Thyroid gland (tissue), 4 donors: ENCODE measurements at regions not wholly inside any gene's neighbourhood (a gene's known extent, or its start where the extent isn't known, plus 50 kb on each side); places are given as distances from the start of the nearest gene placed in this dataset.

Experiments
- DNase-seq, 2 donors: peaks; one replicate each; pipeline ENCODE4 v3.0.0-alpha.2; 2019
- H3K27ac ChIP-seq, 3 donors: fragments of 200-600 bp; sonication (generic); 1 replicate in 2 of 3; 2 replicates in 1 of 3; pipeline ENCODE4 v1.5.1; 2016 to 2019; ENCODE audit warnings: mild to moderate bottlenecking in 1 of 3, moderate library complexity in 1 of 3
- H3K27me3 ChIP-seq: fragments of 200-600 bp; sonication (generic); one replicate; pipeline ENCODE4 v1.5.1; 2019
- H3K36me3 ChIP-seq, 2 donors: fragments of 200-600 bp; sonication (generic); one replicate each; pipeline ENCODE4 v1.5.1; 2016 to 2019
- H3K4me1 ChIP-seq, 2 donors: fragments of 200-600 bp; sonication (generic); one replicate each; pipeline ENCODE4 v1.5.1; 2017 to 2019
- H3K4me3 ChIP-seq, 3 donors: fragments of 200-600 bp; sonication (generic); replicated peaks in 1 of 3; 1 replicate in 2 of 3; 2 replicates in 1 of 3; pipeline ENCODE4 v1.5.1; 2016; ENCODE audit warnings: mild to moderate bottlenecking in 1 of 3
- H3K9me3 ChIP-seq: fragments of 200-600 bp; sonication (generic); one replicate; pipeline ENCODE4 v1.5.1; 2017
- POLR2A ChIP-seq, 2 donors: fragments of 450-650 bp; IDR thresholded peaks; one replicate each; pipeline ENCODE4 v1.6.1; 2017; ENCODE audit warnings: antibody characterized with exemption in 2 of 2, mild to moderate bottlenecking in 2 of 2, moderate library complexity in 1 of 2
- WGBS, 2 donors: methylation state at CpG; one replicate each; pipeline ENCODE4 v1.1.5; 2017; 5-methylcytosine and 5-hydroxymethylcytosine counted together
- intact Hi-C: fragments of 100-400 bp; cut with DNase I; formaldehyde crosslinking; loops from one replicate; pipeline ENCODE4 v1.15.1; 2023
- TF ChIP-seq, protein P1 (sequence below), 6 experiments: fragments of 200-600 bp in 3 of 6; fragments of 450-650 bp in 3 of 6; sonication (generic) in 3 of 6; IDR thresholded peaks; one replicate each; pipeline ENCODE4 v1.5.1; 2016 to 2019; ENCODE audit warnings: antibody characterized with exemption in 6 of 6, mild to moderate bottlenecking in 2 of 6, inconsistent platforms in 1 of 6, moderate library complexity in 1 of 6

DNA sequence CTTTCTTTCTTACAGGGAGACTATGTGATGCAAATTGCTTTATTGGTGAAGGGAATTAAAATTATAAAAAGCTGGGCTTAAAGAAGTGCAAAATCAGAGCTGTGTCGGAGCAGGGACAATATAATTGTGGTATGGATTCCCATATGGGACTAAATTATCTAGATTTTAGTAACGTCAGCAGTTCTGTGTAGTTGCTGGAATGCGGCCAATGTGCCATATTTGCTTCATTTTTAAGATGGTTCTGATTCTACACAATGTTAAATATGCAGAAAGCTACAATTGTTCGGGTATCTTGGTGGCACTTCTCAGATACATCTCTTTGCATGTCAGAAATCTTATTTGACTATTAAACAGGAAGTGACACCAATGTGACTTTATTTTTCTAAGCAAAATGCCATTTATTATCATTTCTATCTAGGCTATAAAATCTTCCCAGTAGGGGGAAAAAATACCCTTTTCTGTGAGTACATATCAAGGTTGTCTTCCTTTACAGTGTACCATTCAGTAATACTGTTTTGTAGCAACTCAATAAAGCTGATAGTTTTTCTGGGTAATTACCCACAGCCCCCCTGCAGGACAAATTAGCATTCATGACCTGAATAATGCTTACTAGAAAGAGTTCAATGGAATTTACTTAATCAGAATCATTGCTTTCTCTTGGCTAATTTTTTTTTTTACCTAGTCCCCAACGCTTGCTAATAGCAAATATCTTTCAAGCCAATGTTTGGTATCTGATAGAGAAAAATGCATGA, 288.3 kb upstream of the ADGRL2 start:
- WGBS, 2 donors: 85 to 91% methylated on average over 5 of the region's 5 CpGs
- intact Hi-C loops: no loop called here
- DNase-seq: no peak
- Histone ChIP-seq H3K36me3 (no peaks in the 10 kb centered on the region), H3K27me3 (no peaks in the 10 kb centered on the region), H3K9me3 (no peaks in the 10 kb centered on the region), H3K4me3 (no peak overlapping the region), H3K27ac (no peak overlapping the region), H3K4me1 (peaks cover 0 to 8% of the 10 kb centered on the region in 2 donors)
- TF ChIP-seq, protein P1, sequence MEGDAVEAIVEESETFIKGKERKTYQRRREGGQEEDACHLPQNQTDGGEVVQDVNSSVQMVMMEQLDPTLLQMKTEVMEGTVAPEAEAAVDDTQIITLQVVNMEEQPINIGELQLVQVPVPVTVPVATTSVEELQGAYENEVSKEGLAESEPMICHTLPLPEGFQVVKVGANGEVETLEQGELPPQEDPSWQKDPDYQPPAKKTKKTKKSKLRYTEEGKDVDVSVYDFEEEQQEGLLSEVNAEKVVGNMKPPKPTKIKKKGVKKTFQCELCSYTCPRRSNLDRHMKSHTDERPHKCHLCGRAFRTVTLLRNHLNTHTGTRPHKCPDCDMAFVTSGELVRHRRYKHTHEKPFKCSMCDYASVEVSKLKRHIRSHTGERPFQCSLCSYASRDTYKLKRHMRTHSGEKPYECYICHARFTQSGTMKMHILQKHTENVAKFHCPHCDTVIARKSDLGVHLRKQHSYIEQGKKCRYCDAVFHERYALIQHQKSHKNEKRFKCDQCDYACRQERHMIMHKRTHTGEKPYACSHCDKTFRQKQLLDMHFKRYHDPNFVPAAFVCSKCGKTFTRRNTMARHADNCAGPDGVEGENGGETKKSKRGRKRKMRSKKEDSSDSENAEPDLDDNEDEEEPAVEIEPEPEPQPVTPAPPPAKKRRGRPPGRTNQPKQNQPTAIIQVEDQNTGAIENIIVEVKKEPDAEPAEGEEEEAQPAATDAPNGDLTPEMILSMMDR (IDR thresholded peaks at IDR 0.05): no peak
- no peak for TF ChIP-seq POLR2A (IDR thresholded peaks at IDR 0.05)

DNA sequence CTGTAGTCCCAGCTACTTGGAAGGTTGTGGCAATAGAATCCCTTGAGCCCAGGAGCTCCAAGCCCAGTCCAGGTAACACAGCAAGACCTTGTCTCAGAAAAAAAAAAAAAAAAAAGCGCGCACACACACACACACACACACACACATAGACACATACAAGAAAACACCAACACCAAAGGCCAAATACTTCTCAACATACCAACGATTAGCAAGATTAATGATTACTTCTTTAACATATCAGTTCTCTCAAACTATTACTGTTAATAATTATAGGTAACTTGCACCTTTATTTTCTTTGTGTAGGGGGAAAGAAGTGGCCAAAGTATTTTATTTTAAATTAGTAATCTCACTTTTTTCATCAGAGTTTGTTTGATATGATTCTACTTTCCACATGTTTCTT, 289.5 kb upstream of the ADGRL2 start:
- TF ChIP-seq POLR2A (IDR thresholded peaks at IDR 0.05): no peak
- TF ChIP-seq, protein P1 (IDR thresholded peaks at IDR 0.05): no peak
- DNase-seq: no peak
- no peaks in the 10 kb centered on the region for H3K36me3 ChIP-seq
- H3K27me3 ChIP-seq: no peaks in the 10 kb centered on the region
- H3K27ac ChIP-seq: no peak overlapping the region
- no peak overlapping the region for H3K4me3 ChIP-seq
- H3K9me3 ChIP-seq: no peaks in the 10 kb centered on the region
- peaks cover 0 to 8% of the 10 kb centered on the region in 2 donors for H3K4me1 ChIP-seq
- intact Hi-C loops: no loop called here
- 83 to 95% methylated on average over 3 of the region's 3 CpGs for WGBS, 2 donors

DNA sequence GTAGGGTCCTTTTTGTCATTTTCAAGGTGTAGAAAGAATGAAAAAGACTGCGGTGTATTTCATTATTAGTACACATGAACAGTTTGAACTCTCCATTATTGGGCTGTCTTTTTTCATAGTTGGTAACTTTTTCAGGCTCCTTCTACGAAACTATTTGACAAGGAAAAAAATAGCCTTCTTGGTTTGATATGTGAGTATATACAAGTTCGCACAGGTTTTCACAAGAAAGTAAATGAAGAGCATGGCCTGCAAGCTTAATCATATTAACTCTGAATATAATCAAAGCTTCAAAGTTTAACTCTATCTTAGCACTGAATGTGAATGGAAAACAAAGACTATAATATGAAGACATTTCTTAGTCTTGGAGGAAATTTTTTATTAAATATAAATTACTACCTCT, 290.0 kb upstream of the ADGRL2 start:
- Histone ChIP-seq H3K9me3 (no peaks in the 10 kb centered on the region), H3K4me1 (peaks cover 0 to 8% of the 10 kb centered on the region in 2 donors), H3K27me3 (no peaks in the 10 kb centered on the region), H3K36me3 (no peaks in the 10 kb centered on the region), H3K27ac (no peak overlapping the region), H3K4me3 (no peak overlapping the region)
- WGBS, 2 donors: 95 to 97% methylated on average over 3 of the region's 3 CpGs
- intact Hi-C loops: no loop called here
- no peak for DNase-seq
- no peak for TF ChIP-seq POLR2A (IDR thresholded peaks at IDR 0.05)
- TF ChIP-seq, protein P1 (IDR thresholded peaks at IDR 0.05): no peak

DNA sequence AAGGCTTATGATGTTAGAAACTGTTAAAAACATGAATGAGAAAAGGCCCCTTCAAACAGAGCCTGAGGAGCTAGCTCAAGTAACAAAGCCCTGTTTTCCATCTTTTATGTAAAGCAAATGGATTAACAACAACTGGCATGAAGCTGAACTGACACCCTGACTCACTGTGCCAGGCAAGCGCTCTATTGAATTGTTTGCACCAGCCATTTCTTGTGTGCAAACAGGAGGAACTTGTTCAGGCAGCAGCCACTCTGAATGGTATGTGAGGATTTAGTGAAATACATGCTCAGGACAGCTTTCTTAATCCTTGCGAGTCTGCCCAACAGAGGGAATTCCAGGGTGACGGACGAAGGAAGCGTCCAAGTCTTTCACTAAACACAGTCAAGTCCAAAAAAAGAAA, 291.1 kb upstream of the ADGRL2 start:
- WGBS, 2 donors: 79% methylated on average over 5 of the region's 5 CpGs
- intact Hi-C loops: no loop called here

DNA sequence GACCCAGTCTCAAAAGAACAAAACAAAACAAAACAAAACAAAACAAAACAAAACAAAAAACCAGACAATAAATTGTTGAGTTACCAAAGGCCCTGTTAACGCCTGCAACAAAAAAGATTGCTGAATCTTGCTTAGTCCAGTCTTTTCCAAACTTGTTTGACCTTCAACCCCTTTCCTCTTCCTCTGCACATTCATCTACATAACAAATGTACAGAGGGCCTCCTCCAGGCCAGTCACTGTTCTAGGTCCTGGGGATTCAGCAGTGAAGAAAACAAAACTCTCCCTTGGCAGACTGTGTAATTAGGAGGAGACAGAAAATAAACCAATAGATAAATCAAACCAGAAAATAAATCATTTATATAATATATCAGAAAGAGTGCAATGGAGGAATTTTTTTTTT, 294.0 kb upstream of the ADGRL2 start:
- Histone ChIP-seq H3K36me3 (no peaks in the 10 kb centered on the region), H3K27ac (no peak overlapping the region), H3K27me3 (no peaks in the 10 kb centered on the region), H3K4me1 (no peaks in the 10 kb centered on the region), H3K4me3 (no peak overlapping the region), H3K9me3 (no peaks in the 10 kb centered on the region)
- WGBS, 2 donors: 88 to 90% methylated on average over 1 of the region's 1 CpG
- no peak for TF ChIP-seq POLR2A (IDR thresholded peaks at IDR 0.05)
- TF ChIP-seq, protein P1 (IDR thresholded peaks at IDR 0.05): no peak
- intact Hi-C loops: no loop called here
- no peak for DNase-seq

More for the DNA sequence above, 291.1 kb upstream of the ADGRL2 start:
- Histone ChIP-seq H3K27me3 (no peaks in the 10 kb centered on the region), H3K4me3 (no peak overlapping the region), H3K9me3 (no peaks in the 10 kb centered on the region), H3K36me3 (no peaks in the 10 kb centered on the region), H3K4me1 (peaks cover 0 to 8% of the 10 kb centered on the region in 2 donors), H3K27ac (no peak overlapping the region)
- no peak for TF ChIP-seq POLR2A (IDR thresholded peaks at IDR 0.05)
- TF ChIP-seq, protein P1 (IDR thresholded peaks at IDR 0.05): no peak
- DNase-seq: no peak
